ENCODE measurements at regions not wholly inside any gene's neighbourhood (a gene's known extent, or its start where the extent isn't known, plus 50 kb on each side); places are given as distances from the start of the nearest gene placed in this dataset.

- no peak for DNase-seq
Observed at GRCh38 chr20:40536808-40537207, 152.2 kb downstream of the MAFB start.

GRCh38 chr20:40535816-40536215, 153.2 kb downstream of the MAFB start:
- DNase-seq: no peak

- no peak for DNase-seq
Observed at GRCh38 chr20:40532103-40532502, 156.9 kb downstream of the MAFB start.

GRCh38 chr20:40525351-40525750, 163.7 kb downstream of the MAFB start:
- no peak for DNase-seq

- DNase-seq: no peak
Observed at GRCh38 chr20:40524071-40524470, 165.0 kb downstream of the MAFB start.

DNA sequence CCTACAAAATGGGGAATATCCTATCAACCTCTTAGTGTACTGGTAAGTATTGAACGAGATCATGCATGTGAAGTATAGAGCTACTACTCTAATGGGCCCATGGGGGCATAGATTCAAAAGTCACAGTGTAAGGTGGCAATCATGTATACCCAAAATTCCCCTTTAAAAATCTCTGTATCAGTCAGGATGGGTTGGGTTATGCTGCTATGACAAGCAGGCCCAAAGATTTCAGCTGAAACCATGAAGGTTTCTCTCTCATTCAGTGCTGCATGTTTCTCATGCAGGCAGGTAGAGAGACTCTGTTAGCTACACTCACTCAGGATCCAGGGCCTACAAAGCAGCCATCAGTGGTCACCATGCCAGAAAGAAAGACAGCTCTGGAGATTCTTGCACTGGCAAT, 166.6 kb downstream of the MAFB start:
- no peak for DNase-seq

- no peak for DNase-seq
Observed at GRCh38 chr20:40521962-40522361, 167.1 kb downstream of the MAFB start.

DNA sequence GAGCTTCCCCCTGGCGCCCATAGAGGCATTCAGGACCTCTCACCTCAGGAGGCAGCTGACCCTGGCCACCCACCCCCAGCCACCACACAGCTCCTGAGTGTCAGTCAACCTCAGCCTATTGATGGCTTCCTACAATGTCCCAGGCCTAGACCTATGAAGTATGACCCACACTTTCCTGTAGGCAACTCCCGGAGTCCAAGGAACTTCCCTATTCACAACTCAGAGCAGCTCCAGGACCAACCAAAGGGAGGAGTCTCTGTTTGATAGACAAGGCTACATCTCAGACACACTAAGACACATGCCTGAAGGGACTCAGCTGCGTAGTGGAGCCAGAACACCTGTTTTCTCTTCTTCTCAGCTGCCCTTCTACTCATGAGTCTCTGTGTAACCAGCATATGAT, 169.1 kb downstream of the MAFB start:
- DNase-seq: no peak

- DNase-seq: no peak
Observed at GRCh38 chr20:40512994-40513393, 176.0 kb downstream of the MAFB start.

DNA sequence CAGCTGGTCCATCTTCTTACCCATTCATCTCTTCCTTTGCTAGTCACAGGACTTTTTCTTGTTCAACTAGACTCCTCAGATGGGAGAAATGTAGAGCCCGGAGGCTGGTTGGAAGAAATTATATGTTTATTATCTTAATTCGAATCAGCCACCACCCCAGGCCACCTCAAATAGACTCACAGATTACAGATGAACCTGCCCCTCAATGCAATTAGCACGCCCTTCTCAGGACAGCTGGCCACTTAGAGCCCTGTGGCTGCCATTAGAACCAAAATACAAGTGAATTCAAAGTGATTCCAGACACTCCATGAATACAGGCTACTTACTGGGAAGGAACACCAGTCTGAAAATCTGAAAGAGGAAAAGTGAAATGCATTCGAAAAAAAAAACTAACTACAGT, 176.4 kb downstream of the MAFB start:
- DNase-seq: no peak

DNA sequence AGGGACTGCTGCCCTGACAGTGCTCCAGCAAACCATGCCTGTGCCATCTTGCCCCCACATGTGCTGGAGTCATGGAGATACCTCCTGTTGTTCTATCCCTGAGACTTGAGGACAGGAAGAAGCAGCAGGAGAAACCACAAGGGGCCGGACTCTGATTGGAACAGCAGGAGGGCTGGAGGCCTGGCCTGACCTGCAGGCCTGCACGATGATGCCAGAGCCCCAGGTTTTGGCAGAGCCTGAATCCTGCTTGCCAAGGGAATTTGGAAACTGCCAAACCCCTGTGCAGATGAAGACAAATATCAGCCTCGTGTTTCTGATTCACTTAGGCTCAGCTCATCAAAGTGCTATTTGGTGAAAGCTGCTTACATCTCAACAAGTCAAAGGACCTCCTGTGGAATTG, 177.6 kb downstream of the MAFB start:
- DNase-seq: no peak

GRCh38 chr20:40510622-40511021, 178.4 kb downstream of the MAFB start:
- no peak for DNase-seq

DNA sequence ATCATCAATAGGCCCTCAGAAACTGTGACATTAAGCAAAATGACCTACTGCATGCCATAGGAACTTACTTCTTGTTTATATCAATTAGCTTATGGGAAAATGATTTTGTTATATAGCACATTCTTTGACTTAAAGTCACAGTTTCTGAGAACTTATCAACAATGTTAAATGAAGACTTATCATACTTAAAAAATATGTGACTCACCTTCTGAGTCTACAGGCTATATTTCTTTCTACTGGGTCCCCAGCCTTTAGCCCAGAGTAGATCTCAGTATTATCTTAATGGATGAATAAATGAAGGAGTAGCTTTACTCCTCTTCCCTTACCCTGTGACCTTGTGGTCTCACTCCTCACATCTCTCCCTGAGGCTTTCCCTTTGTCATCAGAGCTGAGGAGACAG, 180.2 kb downstream of the MAFB start:
- DNase-seq: no peak

GRCh38 chr20:40506537-40506939, 182.5 kb downstream of the MAFB start:
- DNase-seq: no peak

DNA sequence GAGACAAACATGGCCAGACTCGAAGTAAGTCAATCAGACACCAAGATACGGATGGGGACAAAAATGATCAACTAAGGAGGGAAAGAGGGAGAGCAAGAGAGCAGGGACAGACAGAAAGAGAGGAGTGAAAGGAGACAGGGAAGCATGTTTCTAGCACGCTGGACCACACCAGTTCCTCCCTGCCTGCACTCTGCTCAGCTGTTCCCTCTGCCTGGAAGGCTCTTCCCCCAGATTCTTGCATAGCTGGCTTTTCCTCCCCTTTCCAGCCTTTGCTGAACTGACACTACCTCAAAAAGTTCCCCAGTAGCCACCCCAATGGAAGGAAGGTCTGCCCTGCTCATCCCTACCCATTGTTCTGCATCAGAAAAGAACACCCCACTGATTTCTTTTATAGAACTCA, 185.9 kb downstream of the MAFB start:
- no peak for DNase-seq

DNA sequence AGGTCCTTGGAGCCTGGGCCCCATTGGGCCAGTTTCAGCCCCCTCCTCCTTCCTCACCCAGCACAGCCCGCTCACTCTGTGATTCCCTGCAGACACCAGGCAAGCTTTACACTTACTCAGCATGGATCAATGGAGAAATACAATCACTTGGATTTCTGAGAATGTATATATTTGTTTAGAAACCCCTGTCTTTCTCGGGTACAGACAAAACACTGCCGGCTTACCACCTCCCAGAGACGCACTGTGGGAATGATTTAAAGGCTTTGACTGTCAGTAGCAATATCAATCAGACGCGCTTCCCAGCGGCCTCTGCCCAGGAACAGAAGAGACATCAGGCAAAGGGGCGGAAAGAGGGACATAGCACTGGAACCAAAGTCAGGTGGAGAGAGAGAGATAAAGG, 186.5 kb downstream of the MAFB start:
- DNase-seq: no peak

DNA sequence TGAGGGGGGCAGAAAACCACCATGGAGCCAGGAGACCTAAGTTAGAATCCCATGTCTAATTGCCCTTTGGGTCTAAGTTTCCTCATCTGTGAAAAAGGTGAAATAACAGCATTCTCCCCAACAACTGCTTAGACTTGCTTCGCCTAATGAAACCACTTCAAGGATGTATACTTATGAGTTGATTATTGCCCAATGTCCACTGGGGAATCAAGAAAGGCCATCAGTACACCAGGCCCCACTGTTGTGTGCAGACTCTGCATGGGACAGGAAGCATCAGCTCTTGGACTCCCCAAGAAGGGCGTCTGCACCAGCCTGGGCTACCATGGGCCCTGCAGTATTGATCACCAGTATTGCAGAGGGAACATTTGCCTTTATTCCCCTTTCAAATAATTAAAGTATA, 189.6 kb downstream of the MAFB start:
- no peak for DNase-seq

- DNase-seq: no peak
Observed at GRCh38 chr20:40497899-40498691, 190.9 kb downstream of the MAFB start.

- DNase-seq: no peak
Observed at GRCh38 chr20:40495956-40496355, 193.1 kb downstream of the MAFB start.

DNA sequence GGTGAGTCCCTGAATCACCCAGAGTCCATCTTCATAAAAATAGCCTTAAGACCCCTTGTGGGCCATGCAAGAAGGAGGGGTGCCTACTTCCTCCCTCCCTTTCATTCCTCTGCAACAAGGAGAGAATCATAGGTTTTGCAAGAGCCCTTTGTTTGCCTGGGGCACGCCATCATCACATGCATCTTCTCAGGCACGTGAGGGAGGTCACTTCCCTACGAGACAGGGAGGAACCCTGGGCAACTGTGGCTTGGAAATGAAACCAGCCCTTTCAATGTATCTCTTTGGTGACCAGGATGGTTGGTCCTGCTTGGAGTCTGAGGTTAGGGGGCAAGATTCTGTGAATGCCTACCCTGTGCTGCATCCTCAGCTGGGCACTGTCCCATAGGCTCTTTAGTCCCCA, 194.8 kb downstream of the MAFB start:
- no peak for DNase-seq

- no peak for DNase-seq
Observed at GRCh38 chr20:40493549-40493948, 195.5 kb downstream of the MAFB start.

- DNase-seq: no peak
Observed at GRCh38 chr20:40493071-40493470, 196.0 kb downstream of the MAFB start.

DNA sequence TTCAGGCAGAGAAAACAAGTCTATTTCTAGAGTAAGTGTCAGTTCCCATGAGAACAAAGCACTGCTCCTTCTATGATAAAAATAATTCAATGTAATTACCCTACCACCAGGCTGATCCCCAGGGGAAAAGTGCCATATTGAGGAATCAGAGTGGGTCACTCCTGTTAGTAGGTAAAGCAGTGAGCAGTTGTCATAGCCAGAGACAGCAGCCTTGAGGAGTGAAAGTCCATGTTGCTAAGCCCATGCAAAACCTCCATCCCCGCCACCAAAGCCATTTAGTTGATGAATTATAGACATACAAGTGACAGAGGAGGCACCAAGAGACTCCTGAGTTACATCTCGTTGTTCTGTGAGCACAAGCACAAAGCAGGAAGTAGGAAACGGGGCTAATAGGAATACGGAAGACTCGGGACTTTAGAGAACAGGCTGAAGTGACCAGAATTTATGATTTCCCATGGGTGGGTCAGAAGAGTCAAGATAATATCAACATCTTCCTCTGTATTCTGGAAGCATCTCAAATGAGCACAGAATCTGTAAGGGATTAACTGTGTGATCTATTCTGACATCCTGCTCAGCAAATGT, 197.9 kb downstream of the MAFB start:
- DNase-seq: no peak

- DNase-seq: no peak
Observed at GRCh38 chr20:40489886-40490285, 199.2 kb downstream of the MAFB start.

DNA sequence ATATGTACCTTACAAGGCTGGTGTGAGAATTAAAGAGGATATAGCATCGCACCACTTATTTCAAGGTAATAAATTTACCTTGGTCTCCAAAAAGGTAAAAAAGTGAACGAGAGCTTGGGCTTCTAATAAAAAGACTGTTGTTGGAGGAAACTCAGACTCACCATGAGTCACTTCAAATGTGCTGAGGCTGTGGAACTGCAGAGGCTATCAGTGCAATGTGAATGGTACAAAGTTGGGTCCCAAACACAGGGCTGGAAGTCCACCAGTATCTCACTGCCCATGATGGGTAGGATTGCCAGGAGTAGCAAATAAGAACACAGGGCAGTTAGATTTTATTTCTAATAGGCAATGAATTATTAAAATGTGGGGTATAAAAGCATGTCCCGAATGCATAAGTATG, 200.6 kb downstream of the MAFB start:
- no peak for DNase-seq
